Right atrium auricular region (tissue), 2 donors: ENCODE measurements at regions not wholly inside any gene's neighbourhood (a gene's known extent, or its start where the extent isn't known, plus 50 kb on each side); places are given as distances from the start of the nearest gene placed in this dataset.

ENCODE experiments used
- DNase-seq: peaks from one replicate; pipeline ENCODE4 v3.0.0-alpha.2; 2019; ENCODE audit warnings: low spot score
- H3K27ac ChIP-seq, 2 donors: fragments of 200-600 bp; sonication (generic); 1 replicate in 1 of 2; 2 replicates in 1 of 2; pipeline ENCODE4 v1.5.1; 2016 to 2019
- H3K27me3 ChIP-seq, 2 donors: fragments of 200-600 bp; sonication (generic); one replicate each; pipeline versions ENCODE4 v1.5.1 to v1.6.0; 2017 to 2019
- H3K36me3 ChIP-seq: fragments of 200-600 bp; sonication (generic); one replicate; pipeline ENCODE4 v1.5.1; 2016
- H3K4me1 ChIP-seq, 2 donors: fragments of 200-600 bp; sonication (generic); one replicate each; pipeline versions ENCODE4 v1.5.1 to v1.6.0; 2017 to 2019
- H3K4me3 ChIP-seq, 2 donors: fragments of 200-600 bp; sonication (generic); 1 replicate in 1 of 2; 2 replicates in 1 of 2; pipeline ENCODE4 v1.5.1; 2017 to 2019; ENCODE audit warnings: mild to moderate bottlenecking in 1 of 2, moderate library complexity in 1 of 2
- H3K9me3 ChIP-seq, 2 donors: fragments of 200-600 bp; sonication (generic); one replicate each; pipeline ENCODE4 v1.5.1; 2019
- CTCF ChIP-seq, 2 donors: fragments of 200-600 bp; sonication (generic); IDR thresholded peaks; one replicate each; pipeline ENCODE4 v1.5.1; 2019; ENCODE audit warnings: antibody characterized with exemption in 2 of 2

GRCh38 chrX:20421275-20421674, 154.6 kb upstream of the RPS6KA3 start:
- Histone ChIP-seq H3K27me3 (no peaks in the 10 kb centered on the region), H3K4me1 (no peaks in the 10 kb centered on the region), H3K27ac (no peak overlapping the region), H3K9me3 (no peaks in the 10 kb centered on the region), H3K36me3 (no peaks in the 10 kb centered on the region), H3K4me3 (no peak overlapping the region)
- no peak for TF ChIP-seq CTCF (IDR thresholded peaks at IDR 0.05)
- DNase-seq: no peak

GRCh38 chrX:20420058-20420457, 153.3 kb upstream of the RPS6KA3 start:
- no peak for DNase-seq
- Histone ChIP-seq H3K4me3 (no peak overlapping the region), H3K36me3 (no peaks in the 10 kb centered on the region), H3K27me3 (no peaks in the 10 kb centered on the region), H3K27ac (no peak overlapping the region), H3K9me3 (no peaks in the 10 kb centered on the region), H3K4me1 (no peaks in the 10 kb centered on the region)
- no peak for TF ChIP-seq CTCF (IDR thresholded peaks at IDR 0.05)

GRCh38 chrX:20418379-20419150, 151.9 kb upstream of the RPS6KA3 start:
- Histone ChIP-seq H3K27me3 (no peaks in the 10 kb centered on the region), H3K4me1 (no peaks in the 10 kb centered on the region), H3K9me3 (no peaks in the 10 kb centered on the region), H3K36me3 (no peaks in the 10 kb centered on the region), H3K4me3 (no peak overlapping the region), H3K27ac (no peak overlapping the region)
- TF ChIP-seq CTCF (IDR thresholded peaks at IDR 0.05): no peak
- no peak for DNase-seq

- Histone ChIP-seq H3K4me1 (no peaks in the 10 kb centered on the region), H3K9me3 (no peaks in the 10 kb centered on the region), H3K36me3 (no peaks in the 10 kb centered on the region), H3K4me3 (no peak overlapping the region), H3K27ac (no peak overlapping the region), H3K27me3 (no peaks in the 10 kb centered on the region)
- TF ChIP-seq CTCF (IDR thresholded peaks at IDR 0.05): no peak
- DNase-seq: no peak
Measured at GRCh38 chrX:20414762-20415445, 148.2 kb upstream of the RPS6KA3 start.

- TF ChIP-seq CTCF (IDR thresholded peaks at IDR 0.05): no peak
- H3K27me3 ChIP-seq: no peaks in the 10 kb centered on the region
- no peaks in the 10 kb centered on the region for H3K36me3 ChIP-seq
- DNase-seq: no peak
- no peak overlapping the region for H3K27ac ChIP-seq
- no peak overlapping the region for H3K4me3 ChIP-seq
- no peaks in the 10 kb centered on the region for H3K9me3 ChIP-seq
- H3K4me1 ChIP-seq: no peaks in the 10 kb centered on the region
Measured at GRCh38 chrX:20414066-20414465, 147.4 kb upstream of the RPS6KA3 start.
